ENCODE measurements at regions not wholly inside any gene's neighbourhood (a gene's known extent, or its start where the extent isn't known, plus 50 kb on each side); places are given as distances from the start of the nearest gene placed in this dataset.

GRCh38 chr5:39580702-39581453, 156.1 kb upstream of the DAB2 start:
- in situ Hi-C loops (cut with MboI; ENCODE audit: low sequenced_read_pairs), result no loop called here

- in situ Hi-C loops (cut with MboI; ENCODE audit: low sequenced_read_pairs), result no loop called here
These were observed 155.0 kb upstream of the DAB2 start for GRCh38 chr5:39579750-39580149.

GRCh38 chr5:39578887-39579497, 154.2 kb upstream of the DAB2 start:
- in situ Hi-C loops (cut with MboI; ENCODE audit: low sequenced_read_pairs), result no loop called here

GRCh38 chr5:39577529-39577928, 152.7 kb upstream of the DAB2 start:
- in situ Hi-C loops (cut with MboI; ENCODE audit: low sequenced_read_pairs), result no loop called here

- in situ Hi-C loops (cut with MboI; ENCODE audit: low sequenced_read_pairs), result loop anchor here (25.0 kb wide), 1 partner anchor 183 kb away; no protein-coding TSS in a partner anchor
These were observed 145.7 kb upstream of the DAB2 start for GRCh38 chr5:39570403-39571027.

GRCh38 chr5:39569857-39570256, 145.1 kb upstream of the DAB2 start:
- in situ Hi-C loops (cut with MboI; ENCODE audit: low sequenced_read_pairs), result loop anchor here (25.0 kb wide), 1 partner anchor 183 kb away; no protein-coding TSS in a partner anchor

GRCh38 chr5:39566891-39567290, 142.1 kb upstream of the DAB2 start:
- in situ Hi-C loops (cut with MboI; ENCODE audit: low sequenced_read_pairs), result loop anchor here (25.0 kb wide), 1 partner anchor 180 kb away; no protein-coding TSS in a partner anchor

- in situ Hi-C loops (cut with MboI; ENCODE audit: low sequenced_read_pairs), result loop anchor here (25.0 kb wide), 1 partner anchor 179 kb away; no protein-coding TSS in a partner anchor
These were observed 141.2 kb upstream of the DAB2 start for GRCh38 chr5:39566029-39566428.

- in situ Hi-C loops (cut with MboI; ENCODE audit: low sequenced_read_pairs), result loop anchor here (25.0 kb wide), 1 partner anchor 174 kb away; no protein-coding TSS in a partner anchor
These were observed 136.6 kb upstream of the DAB2 start for GRCh38 chr5:39561421-39561820.

GRCh38 chr5:39560726-39561125, 135.9 kb upstream of the DAB2 start:
- in situ Hi-C loops (cut with MboI; ENCODE audit: low sequenced_read_pairs), result loop anchor here (25.0 kb wide), 1 partner anchor 173 kb away; no protein-coding TSS in a partner anchor

- in situ Hi-C loops (cut with MboI; ENCODE audit: low sequenced_read_pairs), result loop anchor here (25.0 kb wide), 1 partner anchor 173 kb away; no protein-coding TSS in a partner anchor
These were observed 135.1 kb upstream of the DAB2 start for GRCh38 chr5:39559923-39560322.

- in situ Hi-C loops (cut with MboI; ENCODE audit: low sequenced_read_pairs), result loop anchor here (25.0 kb wide), 1 partner anchor 171 kb away; no protein-coding TSS in a partner anchor
These were observed 133.8 kb upstream of the DAB2 start for GRCh38 chr5:39558541-39558940.

GRCh38 chr5:39555788-39556187, 131.0 kb upstream of the DAB2 start:
- in situ Hi-C loops (cut with MboI; ENCODE audit: low sequenced_read_pairs), result loop anchor here (25.0 kb wide), 1 partner anchor 168 kb away; no protein-coding TSS in a partner anchor

GRCh38 chr5:39547553-39548154, 122.9 kb upstream of the DAB2 start:
- in situ Hi-C loops (cut with MboI; ENCODE audit: low sequenced_read_pairs), result no loop called here

GRCh38 chr5:39544941-39545340, 120.2 kb upstream of the DAB2 start:
- in situ Hi-C loops (cut with MboI; ENCODE audit: low sequenced_read_pairs), result no loop called here

- in situ Hi-C loops (cut with MboI; ENCODE audit: low sequenced_read_pairs), result no loop called here
These were observed 118.6 kb upstream of the DAB2 start for GRCh38 chr5:39543335-39543734.

GRCh38 chr5:39542511-39543285, 117.9 kb upstream of the DAB2 start:
- in situ Hi-C loops (cut with MboI; ENCODE audit: low sequenced_read_pairs), result no loop called here

GRCh38 chr5:39541920-39542319, 117.1 kb upstream of the DAB2 start:
- in situ Hi-C loops (cut with MboI; ENCODE audit: low sequenced_read_pairs), result no loop called here

- in situ Hi-C loops (cut with MboI; ENCODE audit: low sequenced_read_pairs), result no loop called here
These were observed 114.7 kb upstream of the DAB2 start for GRCh38 chr5:39539470-39539869.

GRCh38 chr5:39534690-39535089, 109.9 kb upstream of the DAB2 start:
- in situ Hi-C loops (cut with MboI; ENCODE audit: low sequenced_read_pairs), result no loop called here

All from hTERT RPE-1 (cell line).